NCI-H2081 (cell line): ENCODE measurements at regions not wholly inside any gene's neighbourhood (a gene's known extent, or its start where the extent isn't known, plus 50 kb on each side); places are given as distances from the start of the nearest gene placed in this dataset.
A peak's percentile ranks its signal among the peaks of the same experiment; 100 is the strongest.
"Not testable (repeated sequence)": the region's sequence is repeated elsewhere in the genome, so short reads cannot be mapped to it uniquely, and the experiment has no call there.

ENCODE experiments used
- DNase-seq, 2 experiments: peaks; one replicate each; lab custom pipeline; 2025; lab: John Stamatoyannopoulos, UW

DNA sequence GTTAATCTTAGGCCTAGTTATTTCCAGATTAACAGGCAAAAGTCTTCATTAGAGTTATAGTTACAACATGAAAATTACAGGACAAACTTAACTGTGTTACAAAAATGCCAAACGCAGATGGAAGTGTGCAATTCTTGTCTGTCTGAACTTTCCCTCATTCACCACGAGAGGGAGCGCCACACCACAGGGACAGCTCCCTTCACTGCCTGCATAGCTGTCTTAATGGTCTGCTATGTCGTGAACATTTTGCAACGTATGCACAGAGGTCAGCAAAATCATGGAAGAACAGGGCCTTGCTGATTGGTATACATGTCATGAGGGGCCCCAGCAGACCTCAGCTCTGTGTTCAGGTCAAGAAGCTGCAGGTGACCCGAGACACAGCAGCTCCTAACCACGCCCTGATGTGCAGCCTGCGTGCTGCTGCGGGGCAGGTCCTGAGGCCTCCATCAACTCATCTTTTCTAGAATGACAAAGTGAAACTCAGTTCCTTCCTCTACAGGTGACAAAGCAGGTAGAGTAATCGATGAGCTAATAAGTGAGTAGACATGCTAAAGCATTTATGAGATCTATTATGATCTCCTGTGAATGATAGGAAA, 78.8 kb upstream of the ATP8B1 start:
- peak; percentile 46 to 70 for DNase-seq

DNA sequence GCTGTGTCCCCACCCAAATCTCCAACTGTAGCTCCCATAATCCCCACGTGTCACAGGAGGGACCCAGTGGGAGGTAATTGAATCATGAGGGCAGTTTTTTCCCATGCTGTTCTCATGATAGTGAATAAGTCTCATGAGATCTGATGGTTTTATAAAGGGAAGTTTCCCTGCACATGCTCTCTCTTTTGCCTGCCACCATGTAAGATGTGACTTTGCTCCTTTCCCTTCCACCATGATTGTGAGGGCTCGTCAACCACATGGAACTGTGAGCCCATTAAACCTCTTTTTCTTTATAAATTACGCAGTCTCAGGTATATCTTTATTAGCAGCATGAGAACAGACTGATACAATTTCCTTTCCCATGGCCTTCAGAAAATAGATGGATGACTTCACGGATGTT, 76.8 kb upstream of the ATP8B1 start:
- not testable (repeated sequence) for DNase-seq

DNA sequence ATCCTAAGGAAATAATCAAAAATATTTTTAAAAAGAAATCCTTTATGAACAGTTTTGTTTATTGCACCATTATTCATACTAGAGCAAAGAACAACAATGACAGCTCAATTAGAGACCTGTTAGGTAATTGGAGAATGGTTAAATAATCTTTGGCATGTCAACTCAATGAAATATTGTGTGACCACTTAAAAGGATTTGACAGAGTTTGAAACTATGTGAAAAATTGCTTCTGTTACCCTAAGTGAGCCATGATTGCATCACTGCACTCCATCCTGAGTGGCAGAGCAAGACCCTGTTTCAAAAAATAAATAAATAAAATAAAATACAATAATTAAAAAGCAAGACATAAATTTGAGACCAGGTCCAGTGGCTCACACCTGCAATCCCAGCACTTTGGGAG, 66.1 kb upstream of the ATP8B1 start:
- no peak for DNase-seq

DNA sequence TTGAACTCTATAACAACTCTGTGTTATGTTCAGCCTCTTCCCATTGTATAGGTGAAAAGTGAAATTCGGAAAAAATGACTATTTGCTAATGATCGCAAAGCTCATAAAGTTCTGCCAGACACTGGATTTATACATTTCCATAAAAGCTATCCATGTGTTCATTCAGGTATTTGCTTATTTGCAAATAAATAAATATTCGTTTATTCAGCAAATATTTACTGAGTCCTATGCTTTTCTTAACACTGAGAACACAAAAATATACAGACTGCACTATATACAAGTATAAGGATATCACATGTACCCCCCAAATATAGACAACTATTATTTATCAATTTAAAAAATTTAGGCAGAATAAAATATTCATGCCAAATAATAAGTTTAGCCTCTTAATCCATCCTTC, 63.2 kb upstream of the ATP8B1 start:
- no peak for DNase-seq

DNA sequence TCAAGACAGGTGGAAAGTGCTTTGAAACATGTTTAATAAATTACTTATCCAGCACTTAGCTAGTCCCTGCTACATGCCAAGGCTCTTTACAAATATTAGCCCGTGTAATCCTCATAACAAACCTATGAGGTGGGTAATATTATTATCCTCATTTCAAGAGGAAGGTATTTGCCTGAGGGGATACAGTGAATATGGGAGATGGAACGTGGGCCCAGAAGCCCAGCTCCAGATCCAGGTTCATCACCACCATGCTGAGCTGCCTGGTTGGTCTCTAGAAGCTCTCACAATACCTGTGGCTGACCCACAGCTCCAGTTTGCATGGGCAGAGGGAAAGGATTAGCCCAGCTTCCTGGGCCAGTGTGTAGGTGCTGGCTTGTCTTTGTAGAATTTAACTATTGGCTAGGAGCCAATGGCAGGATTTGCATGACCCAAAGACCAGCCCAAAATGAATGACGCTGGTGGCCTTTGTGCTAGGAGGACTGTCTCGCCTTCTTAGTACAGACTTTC, 61.6 kb upstream of the ATP8B1 start:
- DNase-seq, result no peak

DNA sequence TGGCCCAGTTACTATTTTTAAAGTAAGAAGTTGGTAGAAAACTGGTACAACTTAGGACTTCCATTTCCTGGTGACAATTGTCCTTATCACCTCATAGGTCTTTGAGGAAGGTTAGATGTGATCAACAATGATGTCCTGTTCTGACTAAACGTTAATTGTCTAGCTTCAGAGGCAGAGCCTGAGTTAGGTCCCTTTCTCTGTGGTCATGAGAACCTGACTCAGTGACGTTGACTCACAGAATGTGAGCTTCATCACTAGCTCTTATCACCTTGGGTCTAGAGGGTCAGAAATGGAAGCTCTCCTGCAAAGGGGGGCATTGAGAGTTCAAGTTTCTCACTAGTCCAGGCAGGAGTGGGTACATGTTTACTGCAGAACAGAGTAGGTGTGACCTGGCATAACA, 60.6 kb upstream of the ATP8B1 start:
- DNase-seq, result no peak

DNA sequence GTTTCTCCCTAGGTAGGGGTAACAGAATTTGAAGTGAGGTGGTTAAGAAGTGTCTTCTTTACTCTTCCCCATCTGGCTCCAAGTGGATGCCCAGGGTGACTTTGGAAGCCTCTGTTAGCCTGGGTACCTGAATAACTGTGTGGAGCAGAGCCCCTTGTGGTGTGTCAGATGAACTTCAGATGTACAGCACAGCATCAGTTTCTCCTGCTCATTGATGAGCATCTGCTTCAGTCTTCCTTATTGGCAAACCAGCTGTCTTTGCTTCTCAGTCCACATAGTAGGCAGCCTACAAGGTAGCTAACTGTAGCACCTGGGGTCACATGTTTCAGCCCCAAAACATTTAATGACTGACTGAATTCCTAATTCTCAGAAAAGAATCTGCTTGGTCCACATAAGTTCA, 56.2 kb upstream of the ATP8B1 start:
- DNase-seq, result peak in 1 of 2 experiments; percentile 6

DNA sequence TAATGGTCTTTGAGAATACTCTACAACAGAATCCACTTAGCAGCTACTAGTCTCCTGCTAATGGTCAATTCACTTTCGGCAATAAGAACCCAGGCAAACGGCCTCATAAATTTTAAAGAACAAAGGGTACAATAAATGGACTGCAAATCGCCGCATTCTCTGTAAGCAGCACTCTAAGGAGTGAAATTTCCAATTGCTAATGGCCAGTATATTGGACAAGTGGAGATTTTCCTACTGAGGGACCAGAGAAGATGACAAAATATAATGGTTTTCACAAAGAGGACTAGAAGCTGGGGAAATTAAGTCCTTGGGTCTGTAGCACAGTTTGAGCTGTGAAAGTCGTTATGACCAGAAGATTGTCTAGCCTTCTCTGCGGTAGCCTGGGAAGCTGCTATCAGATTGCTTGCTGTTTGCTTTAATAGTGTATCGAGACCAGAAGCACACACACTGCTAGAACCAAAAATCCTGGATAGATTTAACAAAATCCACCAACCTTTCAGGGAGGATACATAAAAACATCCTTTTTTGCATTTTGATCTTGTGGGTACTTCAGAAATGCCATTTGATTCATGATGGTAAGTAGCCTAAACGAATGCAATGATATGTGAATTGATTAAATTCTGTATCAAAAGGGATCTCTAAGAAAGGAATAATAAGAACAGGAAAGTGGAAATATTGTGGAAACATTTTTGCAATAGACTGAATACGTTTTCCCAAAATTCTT, 53.6 kb upstream of the ATP8B1 start:
- DNase-seq, result peak in 1 of 2 experiments; percentile 34

DNA sequence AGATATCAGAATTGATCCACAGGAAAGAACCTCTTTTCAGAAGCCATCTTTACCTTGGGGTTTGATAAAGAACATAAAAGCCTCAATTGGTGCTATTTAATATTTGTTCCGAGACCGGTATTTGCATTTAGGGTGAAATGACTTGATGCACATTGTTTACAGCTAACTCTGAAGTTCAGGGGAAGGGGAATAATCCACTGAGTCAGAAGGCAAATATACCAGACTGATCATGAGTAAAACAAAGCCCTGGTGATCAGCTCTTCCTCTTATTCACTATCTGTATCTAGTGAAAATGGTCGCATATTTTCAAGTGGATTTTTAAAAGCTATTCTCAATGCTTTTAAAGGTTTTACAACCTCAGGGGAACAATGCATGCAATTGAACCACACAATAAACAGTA, 53.0 kb upstream of the ATP8B1 start:
- DNase-seq, result no peak

DNA sequence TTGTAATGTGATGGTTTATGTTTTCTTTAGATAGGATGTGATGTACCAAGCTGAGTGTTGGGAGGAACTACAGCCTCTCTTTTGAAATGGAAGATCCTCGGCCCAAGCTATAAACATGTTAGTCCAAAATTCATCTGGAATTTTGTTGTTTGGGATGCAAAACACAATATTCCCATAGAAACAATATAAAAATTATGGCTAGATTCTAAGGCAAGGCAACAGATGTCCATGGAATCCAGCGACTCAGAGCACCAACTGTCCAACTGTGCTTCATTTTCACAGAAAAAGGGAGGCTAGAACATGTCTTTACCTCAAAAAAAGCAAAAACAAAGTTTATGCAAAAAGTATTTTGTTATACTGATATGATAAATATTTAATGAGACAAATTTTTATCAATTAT, 52.4 kb upstream of the ATP8B1 start:
- DNase-seq, result no peak

DNA sequence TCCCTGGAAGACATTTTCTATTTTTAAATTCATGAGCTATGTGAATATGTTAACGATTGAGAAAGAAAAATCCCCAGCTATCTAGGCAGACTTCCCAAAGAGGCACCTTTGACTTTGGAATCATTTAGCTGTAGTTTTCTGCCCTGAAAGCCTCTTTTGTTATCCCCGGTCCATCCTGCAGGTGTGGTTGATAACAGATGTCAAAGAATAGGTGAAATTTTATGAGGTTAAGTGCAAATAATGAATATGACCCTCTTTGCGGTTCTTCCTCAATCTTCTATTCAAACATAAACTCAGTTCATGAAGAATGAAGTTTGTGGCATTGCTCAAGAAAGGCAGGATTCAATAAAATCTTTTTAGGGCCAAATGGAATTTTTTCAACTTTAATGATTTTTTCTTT, 51.6 kb upstream of the ATP8B1 start:
- no peak for DNase-seq

DNA sequence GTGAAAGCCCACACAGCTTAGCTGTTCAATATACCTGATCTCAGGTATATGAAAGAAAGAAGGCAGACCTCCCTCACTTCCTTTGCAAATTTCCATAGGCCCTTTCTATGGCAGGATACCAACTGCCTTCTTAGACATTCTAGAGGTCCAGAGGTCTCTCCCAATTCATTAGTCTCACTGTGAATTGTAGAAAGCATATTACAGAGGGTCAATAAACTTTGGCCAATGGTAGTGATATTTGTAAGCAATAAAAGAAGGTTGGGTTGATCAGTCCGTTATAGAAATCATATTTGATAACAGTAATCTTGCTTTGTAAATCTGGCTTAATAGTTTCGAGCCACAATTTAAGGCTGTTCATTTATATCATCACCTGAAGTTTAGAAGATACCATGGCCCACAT, 50.7 kb upstream of the ATP8B1 start:
- no peak for DNase-seq

DNA sequence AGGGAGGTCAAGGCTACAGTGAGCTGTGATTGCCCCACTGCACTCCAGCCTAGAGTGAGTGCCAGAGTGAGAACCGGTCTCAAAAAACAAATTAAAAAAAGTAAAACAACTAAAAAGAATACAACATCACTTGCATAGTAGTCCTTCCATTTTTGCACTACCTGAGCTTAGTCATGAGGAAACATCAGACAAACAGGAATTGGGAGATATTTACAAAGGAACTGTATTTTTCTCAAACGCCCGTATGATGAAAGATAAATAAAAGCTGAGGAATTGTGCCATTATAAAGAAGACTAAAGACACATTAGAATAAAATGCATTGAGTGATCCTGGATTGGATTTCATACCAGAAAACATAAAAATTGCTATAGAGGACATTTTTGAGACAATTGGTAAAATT, 50.0 kb upstream of the ATP8B1 start:
- DNase-seq, result no peak
